H1 (cell line): ENCODE measurements at regions not wholly inside any gene's neighbourhood (a gene's known extent, or its start where the extent isn't known, plus 50 kb on each side); places are given as distances from the start of the nearest gene placed in this dataset.

Experiments used
- BACH1 ChIP-seq: IDR thresholded peaks from 2 replicates; pipeline ENCODE4 v1.6.1; 2012; ENCODE audit warnings: low read length, improper control_type of control experiment
- MAFK ChIP-seq: IDR thresholded peaks from 2 replicates; pipeline ENCODE4 v1.6.1; 2012; ENCODE audit warnings: low read depth, mild to moderate bottlenecking, improper control_type of control experiment, low read length
- POLR2AphosphoS5 ChIP-seq: IDR thresholded peaks from 2 replicates; pipeline ENCODE4 v1.6.1; 2011; ENCODE audit warnings: low read depth, low read length
- SIX5 ChIP-seq: IDR thresholded peaks from 2 replicates; pipeline ENCODE4 v1.6.1; 2011; ENCODE audit warnings: mild to moderate bottlenecking, low read depth, low read length
- SRF ChIP-seq: IDR thresholded peaks from 2 replicates; pipeline ENCODE4 v1.6.1; 2011; ENCODE audit warnings: mild to moderate bottlenecking, low read depth, low read length, moderate library complexity

DNA sequence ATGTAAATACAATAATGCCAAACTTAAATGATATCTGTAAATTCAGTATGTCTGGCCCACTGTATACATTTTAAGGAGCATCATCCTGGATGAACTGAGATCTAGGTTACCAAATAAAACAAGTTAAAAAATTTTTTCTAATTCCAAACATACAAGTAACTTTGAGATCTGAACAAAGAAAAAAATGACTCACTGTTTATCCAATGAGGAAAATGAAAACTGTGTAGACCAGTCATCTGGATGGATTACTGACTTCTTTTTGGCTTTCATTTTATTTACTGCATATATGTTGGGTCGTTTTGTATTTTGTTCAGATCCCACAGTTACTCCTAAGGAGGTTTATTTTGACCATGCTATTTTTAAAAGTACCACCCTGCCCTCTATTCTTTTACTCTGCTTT lies 189.8 kb downstream of the RBM43 start (continued):
- TF ChIP-seq SIX5 (no peak), SRF (no peak), BACH1 (no peak), MAFK (no peak), POLR2AphosphoS5 (no peak)
- TF ChIP-seq, all 59 proteins: peak for 0
